Stromal cell of bone marrow (primary cell): ENCODE measurements at regions not wholly inside any gene's neighbourhood (a gene's known extent, or its start where the extent isn't known, plus 50 kb on each side); places are given as distances from the start of the nearest gene placed in this dataset.
"Not testable (repeated sequence)": the region's sequence is repeated elsewhere in the genome, so short reads cannot be mapped to it uniquely, and the experiment has no call there.

ENCODE experiments used
- DNase-seq: peaks from one replicate; pipeline ENCODE4 v3.0.0-alpha.2; 2012; ENCODE audit warnings: low read depth

DNA sequence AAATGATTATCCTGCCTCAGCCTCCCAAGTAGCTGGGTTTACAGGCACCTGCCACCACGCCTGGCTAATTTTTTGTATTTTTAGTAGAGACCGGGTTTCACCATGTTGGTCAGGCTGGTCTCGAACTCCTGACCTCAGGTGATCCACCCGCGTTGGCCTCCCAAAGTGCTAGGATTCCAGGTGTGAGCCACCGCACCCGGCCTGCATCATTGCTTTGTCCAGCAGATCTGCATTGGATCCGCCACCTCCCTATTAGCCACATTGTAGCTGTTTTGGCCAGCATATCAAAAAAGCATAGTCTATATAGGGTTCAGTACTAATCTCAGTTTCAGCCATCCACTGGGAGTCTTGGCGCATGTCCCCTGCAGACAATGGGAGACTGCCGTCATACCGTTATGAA is 194.6 kb upstream of the SHH start:
- DNase-seq, result not testable (repeated sequence)

DNA sequence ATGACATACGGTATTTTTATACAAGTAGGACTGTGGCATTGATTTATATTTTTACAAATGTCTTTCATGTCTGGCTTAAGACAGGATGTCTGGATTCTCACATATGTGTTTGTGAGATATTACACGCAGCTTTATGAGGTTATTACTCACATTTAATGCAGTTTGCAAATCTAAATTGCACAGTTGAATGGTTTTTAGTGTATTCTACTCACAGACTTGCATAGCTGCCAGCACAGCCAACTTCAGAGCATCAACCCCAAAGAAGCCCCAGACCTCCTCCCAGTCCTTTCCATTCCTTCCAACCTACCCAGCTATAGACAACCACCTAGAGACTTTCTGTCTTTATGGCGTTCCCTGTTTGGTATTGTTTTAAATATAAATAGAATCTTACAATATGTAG is 193.8 kb upstream of the SHH start:
- no peak for DNase-seq

DNA sequence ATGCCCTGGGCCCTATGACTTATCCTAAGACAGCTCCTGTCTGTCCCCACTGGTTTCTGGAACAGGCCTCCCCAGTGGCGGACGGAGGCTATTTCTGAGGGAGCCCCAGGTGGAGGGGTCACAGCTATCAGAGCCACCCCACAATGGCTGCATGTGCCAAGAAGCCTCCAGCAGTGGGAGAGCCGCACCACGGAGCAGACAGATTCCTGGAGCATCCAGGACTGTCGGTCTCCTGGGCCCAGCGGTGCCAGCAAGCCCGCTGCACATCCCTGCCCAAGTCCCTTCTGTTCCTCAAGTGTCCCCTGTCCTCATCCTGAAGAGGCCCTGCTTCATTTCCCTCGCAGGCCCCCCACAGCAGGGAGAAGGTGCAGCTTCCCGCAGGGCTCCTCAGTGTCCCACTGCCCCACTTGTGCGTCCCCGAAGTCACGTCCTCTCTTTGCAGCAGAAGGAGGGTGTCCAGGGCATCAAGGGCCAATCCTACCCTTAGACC is 193.0 kb upstream of the SHH start:
- DNase-seq, result no peak

DNA sequence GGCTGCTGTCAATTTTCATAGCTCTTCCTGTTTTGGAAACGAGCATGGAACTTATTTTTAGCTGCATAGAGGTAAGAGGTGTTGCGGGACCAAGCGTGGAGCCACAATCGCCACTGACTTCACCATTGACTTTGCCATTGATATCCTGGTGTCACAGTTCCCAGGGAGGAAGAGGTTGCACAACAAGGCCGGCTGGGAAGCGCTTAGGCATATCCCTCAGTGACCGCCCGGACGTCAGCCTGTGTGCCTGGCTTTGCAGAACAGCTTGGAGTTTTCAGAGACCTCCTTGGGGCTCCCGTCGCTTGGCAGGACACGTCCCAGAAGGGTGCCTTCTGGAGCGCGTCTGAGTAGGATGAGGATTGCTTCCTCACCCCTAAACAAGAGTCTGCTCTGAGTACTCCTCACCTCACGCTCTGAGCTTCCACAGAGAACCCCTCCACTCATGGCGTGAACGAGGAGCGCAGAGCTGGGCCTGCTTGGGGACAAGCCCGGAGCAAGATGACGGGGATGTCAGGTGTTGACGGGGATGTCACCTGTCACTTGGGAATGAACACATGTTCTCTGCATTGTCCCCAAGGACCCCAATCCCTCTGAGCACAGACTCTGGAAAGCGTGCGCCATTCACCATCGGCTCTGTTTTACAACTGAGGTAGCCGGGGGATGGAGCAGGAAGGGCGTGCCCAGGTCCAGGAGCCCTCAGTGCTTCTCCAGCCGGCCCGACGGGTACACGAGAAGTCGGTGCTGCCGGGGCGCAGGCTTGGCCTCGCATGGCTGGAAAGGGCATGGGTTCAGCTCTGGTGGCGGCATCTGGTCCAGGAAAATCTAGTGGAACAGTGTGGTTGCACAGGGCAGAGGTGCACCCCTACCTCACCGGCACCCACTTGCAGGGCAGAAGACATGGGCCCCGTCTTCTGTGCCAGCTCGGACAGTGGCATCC is 192.3 kb upstream of the SHH start:
- no peak for DNase-seq

DNA sequence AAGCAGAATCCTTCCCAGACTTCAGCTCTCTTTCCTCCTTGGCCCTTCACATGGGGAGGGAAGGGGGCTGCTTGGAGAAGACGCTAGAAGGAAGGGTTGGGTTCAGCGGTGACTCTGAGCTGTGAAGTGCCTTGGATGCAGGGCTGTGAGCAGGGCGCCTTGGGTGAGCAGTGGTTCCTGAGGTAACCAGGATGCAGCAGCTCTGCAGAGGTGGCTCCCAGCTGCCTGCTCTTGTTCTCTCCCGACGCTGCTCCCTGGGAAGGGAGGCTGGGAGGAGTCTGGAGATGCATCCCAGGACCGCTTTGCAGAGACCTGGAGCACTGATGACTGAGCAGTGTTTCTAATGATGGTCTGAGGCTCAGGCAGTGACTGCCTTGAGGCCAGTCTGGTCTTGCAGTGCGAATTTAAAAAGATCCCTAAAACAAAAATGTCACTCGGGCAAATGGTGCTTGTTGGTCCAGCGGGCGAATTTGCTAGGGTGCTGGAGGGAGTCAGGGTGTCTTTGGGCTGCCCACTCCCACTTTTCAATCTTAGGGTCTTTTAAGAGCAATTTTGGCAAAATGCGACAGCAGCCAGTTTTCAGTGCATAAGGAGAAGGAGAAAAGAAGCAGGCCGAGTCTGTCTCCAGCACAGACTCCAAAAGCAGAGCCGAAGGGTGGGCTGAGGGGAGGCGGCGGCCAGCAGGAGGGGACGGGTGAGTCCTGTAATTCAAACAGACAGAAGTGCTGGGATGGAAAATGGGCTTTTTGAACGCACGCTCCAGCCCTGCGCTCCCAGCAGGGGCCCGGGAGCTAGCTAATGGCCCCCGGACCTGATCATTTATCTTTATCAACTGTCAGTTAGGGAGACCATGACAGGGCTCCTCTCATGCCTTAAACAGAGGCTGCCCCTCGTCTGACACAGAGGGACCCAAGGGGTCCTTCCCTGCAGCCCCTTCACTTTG is 191.2 kb upstream of the SHH start:
- no peak for DNase-seq

- DNase-seq, result no peak
These were observed 190.3 kb upstream of the SHH start for GRCh38 chr7:156002362-156003066.

- no peak for DNase-seq
These were observed 189.4 kb upstream of the SHH start for GRCh38 chr7:156001496-156002260.

DNA sequence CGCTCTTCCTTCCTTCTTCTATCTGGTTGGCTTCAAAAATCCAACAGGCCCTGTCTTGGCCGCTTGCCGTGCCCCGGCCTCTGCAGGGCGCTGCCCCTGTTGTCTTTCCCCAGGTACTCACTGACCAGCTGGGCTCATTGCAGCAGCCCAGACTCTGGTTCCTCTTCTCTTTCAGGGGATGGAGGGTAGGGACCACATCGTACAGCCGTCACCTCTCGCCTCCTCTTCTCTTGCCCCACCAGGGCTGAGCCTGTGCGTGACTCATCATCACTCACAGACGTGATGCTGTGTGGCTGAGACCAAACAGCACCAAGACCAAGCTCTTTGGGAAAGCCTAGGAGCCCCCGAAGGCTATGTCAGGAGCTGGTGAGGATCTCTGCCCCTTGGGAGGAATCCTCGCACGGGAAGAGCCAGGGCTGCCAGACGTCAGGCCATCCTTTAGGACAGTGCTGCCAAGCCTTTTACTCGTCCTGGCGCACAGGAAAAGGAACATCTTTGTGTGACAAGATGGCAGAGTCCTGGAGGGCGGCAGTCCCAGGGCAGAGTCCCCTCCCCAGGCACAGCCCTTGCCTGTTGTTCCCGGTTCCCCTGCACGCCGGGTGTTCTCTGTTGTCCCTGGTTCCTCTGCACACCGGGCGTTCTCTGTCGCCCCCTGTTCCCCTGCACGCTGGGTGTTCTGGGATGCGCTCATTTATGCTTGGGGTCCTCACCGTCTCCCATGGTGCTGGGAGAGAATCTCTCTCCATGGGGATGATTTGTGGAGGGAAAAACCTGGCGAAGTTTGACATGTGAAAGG is 188.5 kb upstream of the SHH start:
- no peak for DNase-seq

DNA sequence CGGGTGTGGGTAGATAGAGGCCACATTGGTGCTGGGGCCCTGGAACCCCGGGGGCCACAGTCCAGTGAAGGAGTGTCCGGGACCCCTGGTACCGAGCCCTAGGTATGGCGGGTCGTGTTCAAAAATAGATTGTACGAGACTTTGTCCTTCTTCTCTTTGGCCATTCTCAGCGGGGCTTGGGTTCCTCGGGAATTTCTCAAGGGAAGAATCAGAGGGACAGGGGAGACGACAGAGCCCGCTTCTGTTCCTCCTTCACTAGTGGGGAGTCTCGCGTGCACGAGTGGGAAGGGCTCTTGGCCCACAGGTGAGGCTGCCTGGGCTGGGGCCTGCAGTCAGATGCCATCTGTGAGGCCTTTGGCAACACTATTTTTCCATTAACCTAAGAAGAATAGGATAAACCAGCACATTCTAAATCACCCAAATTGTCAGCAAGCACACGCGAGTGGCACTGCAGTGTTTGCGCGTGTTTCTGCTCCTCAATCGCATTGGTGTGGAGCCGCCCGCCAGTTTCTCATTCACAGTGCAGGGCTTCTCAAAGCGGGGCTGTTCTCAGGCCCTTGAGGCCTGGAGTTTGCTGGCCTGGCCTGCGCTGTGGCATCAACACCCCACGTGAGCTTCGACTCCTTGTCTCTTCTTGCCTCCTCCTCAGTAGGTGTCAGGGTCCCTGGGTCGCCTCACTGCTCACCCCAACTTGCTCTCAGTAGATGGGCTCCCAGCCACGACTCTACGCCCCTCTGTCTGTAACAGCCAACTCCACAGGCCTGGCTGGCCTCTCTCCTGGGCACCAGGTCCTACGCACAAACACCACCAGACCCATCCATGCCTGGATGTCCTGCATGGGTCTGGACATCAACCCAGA is 187.6 kb upstream of the SHH start:
- DNase-seq, result no peak

- no peak for DNase-seq
These were observed 186.7 kb upstream of the SHH start for GRCh38 chr7:155998766-155999630.

DNA sequence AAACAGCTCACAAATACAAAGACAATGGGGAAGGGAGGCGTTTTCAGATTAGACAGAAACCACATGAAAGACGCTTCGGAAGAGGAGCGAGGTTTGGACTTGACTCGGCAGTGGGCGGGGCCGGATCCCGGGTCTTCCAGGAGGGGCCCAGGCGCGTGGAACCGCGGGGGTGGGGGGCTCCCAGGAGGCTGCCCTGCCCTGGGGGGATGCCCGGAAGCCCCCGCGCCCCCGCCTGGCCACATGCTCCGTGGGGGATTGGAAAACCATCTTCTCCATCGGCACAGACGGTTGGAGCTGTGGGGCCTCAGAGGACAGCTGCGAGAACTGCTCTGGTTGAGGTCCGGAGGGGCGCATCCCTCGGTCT is 186.0 kb upstream of the SHH start:
- no peak for DNase-seq

- no peak for DNase-seq
These were observed 185.4 kb upstream of the SHH start for GRCh38 chr7:155997431-155998327.

DNA sequence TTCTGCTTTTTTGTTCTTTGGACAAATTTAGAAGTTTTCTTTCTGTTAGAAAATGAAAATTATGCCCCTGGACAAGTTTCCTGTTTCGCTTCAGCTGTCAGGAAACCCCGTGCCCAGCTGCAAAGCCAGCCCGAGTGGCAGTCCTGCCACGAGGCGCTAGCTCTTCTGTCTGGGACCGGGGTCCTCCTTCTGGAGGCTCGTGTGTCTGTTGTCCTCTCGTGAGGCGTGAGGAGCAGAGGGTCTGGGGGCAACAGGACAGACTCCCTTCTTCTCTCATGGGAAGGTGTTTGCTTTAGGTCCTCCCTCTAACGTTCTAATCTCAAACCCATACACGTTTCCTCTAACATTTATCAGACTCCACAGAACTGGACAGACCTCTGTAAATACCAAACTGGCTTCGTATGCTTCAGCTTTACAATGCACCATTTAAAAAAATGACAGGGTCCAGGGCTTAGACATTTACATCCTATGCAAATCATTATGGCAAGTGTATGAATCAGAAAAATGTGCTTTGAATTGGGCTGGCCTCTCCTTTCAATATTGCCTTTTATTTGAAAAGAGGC is 184.5 kb upstream of the SHH start:
- no peak for DNase-seq

DNA sequence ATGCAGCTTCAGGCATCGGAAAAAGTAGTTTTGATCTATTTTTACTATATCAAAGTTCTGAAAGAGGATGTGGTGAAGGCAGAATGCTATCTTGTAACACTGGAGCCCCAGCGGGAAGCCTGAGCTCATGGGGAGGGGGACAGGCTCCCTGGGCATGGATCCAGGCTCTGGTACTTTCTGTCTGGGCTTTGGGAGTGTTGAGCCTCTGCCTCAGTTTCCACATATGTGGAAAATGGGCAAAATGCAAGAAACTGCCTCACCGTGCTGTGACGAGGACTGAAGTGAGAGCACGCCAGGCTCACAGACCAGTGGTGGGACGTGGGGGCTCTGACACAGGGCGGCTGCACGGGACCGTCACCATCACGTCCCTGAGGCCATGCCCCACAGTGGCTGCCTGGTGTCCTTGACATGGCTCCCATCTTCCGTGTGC is 182.9 kb upstream of the SHH start:
- no peak for DNase-seq

- DNase-seq, result no peak
These were observed 182.1 kb upstream of the SHH start for GRCh38 chr7:155994279-155994811.

- no peak for DNase-seq
These were observed 181.4 kb upstream of the SHH start for GRCh38 chr7:155993420-155994278.
